Stimulated activated CD8-positive, alpha-beta memory T cell treated with anti-CD3 and anti-CD28 coated beads, Interleukin-7, amount 100 ng/mL, for 4 hours (primary cell): ENCODE measurements at regions not wholly inside any gene's neighbourhood (a gene's known extent, or its start where the extent isn't known, plus 50 kb on each side); places are given as distances from the start of the nearest gene placed in this dataset.
"Not testable (repeated sequence)": the region's sequence is repeated elsewhere in the genome, so short reads cannot be mapped to it uniquely, and the experiment has no call there.

ENCODE experiments used
- DNase-seq, 2 donors: peaks; one replicate each; pipeline ENCODE4 v3.0.0-alpha.2; 2020; ENCODE audit warnings: low read depth in 2 of 2

- no peak for DNase-seq
Observed at GRCh38 chr1:83131692-83131955, 867.3 kb downstream of the TTLL7 start.

GRCh38 chr1:83130886-83131691, 867.8 kb downstream of the TTLL7 start:
- DNase-seq = no peak

GRCh38 chr1:83129107-83129506, 869.8 kb downstream of the TTLL7 start:
- DNase-seq = no peak

- no peak for DNase-seq
Observed at GRCh38 chr1:83125456-83125855, 873.5 kb downstream of the TTLL7 start.

GRCh38 chr1:83123019-83123418, 875.9 kb downstream of the TTLL7 start:
- DNase-seq = no peak

- no peak for DNase-seq
Observed at GRCh38 chr1:83118472-83118871, 880.5 kb downstream of the TTLL7 start.

GRCh38 chr1:83117030-83117429, 881.9 kb downstream of the TTLL7 start:
- not testable (repeated sequence) for DNase-seq

- DNase-seq = no peak
Observed at GRCh38 chr1:83115785-83116184, 883.1 kb downstream of the TTLL7 start.

- DNase-seq = no peak
Observed at GRCh38 chr1:83114136-83114834, 884.6 kb downstream of the TTLL7 start.

- no peak for DNase-seq
Observed at GRCh38 chr1:83113652-83114051, 885.3 kb downstream of the TTLL7 start.

GRCh38 chr1:83112248-83112885, 886.6 kb downstream of the TTLL7 start:
- no peak for DNase-seq

GRCh38 chr1:83110156-83110555, 888.8 kb downstream of the TTLL7 start:
- DNase-seq = no peak

- no peak for DNase-seq
Observed at GRCh38 chr1:83109692-83110091, 889.2 kb downstream of the TTLL7 start.

GRCh38 chr1:83104558-83104957, 894.4 kb downstream of the TTLL7 start:
- DNase-seq = no peak

GRCh38 chr1:83103341-83103740, 895.6 kb downstream of the TTLL7 start:
- DNase-seq = no peak

GRCh38 chr1:83102630-83103071, 896.3 kb downstream of the TTLL7 start:
- DNase-seq = no peak

GRCh38 chr1:83101406-83101805, 897.5 kb downstream of the TTLL7 start:
- no peak for DNase-seq

- DNase-seq = no peak
Observed at GRCh38 chr1:83100133-83100532, 898.8 kb downstream of the TTLL7 start.

- DNase-seq = no peak
Observed at GRCh38 chr1:83098791-83099190, 900.1 kb downstream of the TTLL7 start.

- DNase-seq = no peak
Observed at GRCh38 chr1:83098131-83098530, 900.8 kb downstream of the TTLL7 start.

- no peak for DNase-seq
Observed at GRCh38 chr1:83097715-83098114, 901.2 kb downstream of the TTLL7 start.

GRCh38 chr1:83095570-83095969, 903.4 kb downstream of the TTLL7 start:
- DNase-seq = no peak

- no peak for DNase-seq
Observed at GRCh38 chr1:83090195-83090594, 908.7 kb downstream of the TTLL7 start.
